Heart right ventricle (tissue), 16 donors: ENCODE measurements at regions not wholly inside any gene's neighbourhood (a gene's known extent, or its start where the extent isn't known, plus 50 kb on each side); places are given as distances from the start of the nearest gene placed in this dataset.

Experiments
- ATAC-seq, 8 donors: fragments of 200-7000 bp; cut with Tn5 transposase; one replicate each; pipeline ENCODE4 v1.9.1; 2020; ENCODE audit warnings: mild to moderate bottlenecking in 8 of 8, moderate library complexity in 8 of 8, moderate number of reproducible peaks in 1 of 8
- DNase-seq, 2 donors: peaks; one replicate each; pipeline ENCODE4 v3.0.0-alpha.2; 2020
- H3K27ac ChIP-seq, 10 donors: fragments of 200-600 bp; sonication (generic) in 2 of 10; one replicate each; pipeline versions ENCODE4 v1.5.0 to v1.8.0; 2020 to 2022; ENCODE audit warnings: mild to moderate bottlenecking in 3 of 10
- H3K27me3 ChIP-seq, 7 donors: fragments of 200-600 bp; one replicate each; pipeline ENCODE4 v1.8.0; 2021 to 2022; ENCODE audit warnings: mild to moderate bottlenecking in 2 of 7
- H3K36me3 ChIP-seq, 9 donors: fragments of 200-600 bp; sonication (generic) in 1 of 9; one replicate each; pipeline versions ENCODE4 v1.5.0 to v1.8.0; 2020 to 2022; ENCODE audit warnings: mild to moderate bottlenecking in 2 of 9
- H3K4me1 ChIP-seq, 9 donors: fragments of 200-600 bp; sonication (generic) in 1 of 9; one replicate each; pipeline versions ENCODE4 v1.5.0 to v1.8.0; 2020 to 2022; ENCODE audit warnings: mild to moderate bottlenecking in 4 of 9
- H3K4me3 ChIP-seq, 10 donors: fragments of 200-600 bp; sonication (generic) in 2 of 10; one replicate each; pipeline versions ENCODE4 v1.5.0 to v1.8.0; 2020 to 2022; ENCODE audit warnings: mild to moderate bottlenecking in 7 of 10, moderate library complexity in 2 of 10
- H3K9me3 ChIP-seq, 11 donors: fragments of 200-600 bp in 10 of 11; sonication (generic) in 2 of 11; one replicate each; pipeline versions ENCODE4 v1.5.0 to v1.8.0; 2013 to 2022; ENCODE audit warnings: mild to moderate bottlenecking in 2 of 11, control low read depth in 1 of 11, moderate library complexity in 1 of 11
- WGBS, 2 donors: extraction: QIAGEN DNeasy Blood & Tissue Kit; methylation state at CpG; one replicate each; pipeline ENCODE4 v1.1.7; 2013; ENCODE audit warnings: inconsistent platforms in 1 of 2; 5-methylcytosine and 5-hydroxymethylcytosine counted together
- intact Hi-C, 10 donors: fragments of 100-400 bp; cut with DNase I; formaldehyde crosslinking; loops; one replicate each; pipeline versions ENCODE4 v1.11.1 to v1.14.2; 2022
- TF ChIP-seq, protein P1 (sequence below), 9 donors: fragments of 200-600 bp; sonication (generic) in 2 of 9; IDR thresholded peaks; one replicate each; pipeline versions ENCODE4 v1.5.0 to v1.8.0; 2021 to 2022; ENCODE audit warnings: antibody characterized with exemption in 9 of 9, mild to moderate bottlenecking in 5 of 9, moderate library complexity in 1 of 9
- donor health status: Arrhythmogenic right ventricular cardiomyopathy.
- donor health status: ischemic (EF 13 %, LVEDD 7.1; RV severe dilation, severe dysfunction).
- donor health status: healthy with polysubstance abuse.
- donor health status: DM: no; HTN: yes; CAD: no.
- donor health status: DM: no; HTN: no; CAD: no.
- donor health status: ischemic (EF 25% LVEDD 6.9; RV normal size, moderate dysfunction).
- donor health status: ischemic (EF 25% LVEDD 5.7; RV mildly dilated, moderate dysfunction).
- donor health status: healthy.
- donor health status: DM: yes; HTN: yes; CAD: no.
- donor health status: Ischemic cardiomyopathy.
- donor health status: ischemic (EF 35%, LVEDD 5.7; RV mildly dilated, moderate dysfunction).
- donor health status: nonischemic (EF 11% LVEDD 7.7; RV severe dilation, severe dysfunction).
- donor health status: DM: yes; HTN: yes; CAD: no.
- donor health status: PGD.
- donor health status: ischemic (EF 29% LVEDD 5.4; RV normal size, mild dysfunction).
- donor health status: nonischemic (EF 23%, LVEDD 6.1; RV moderate dilation, normal function).

DNA sequence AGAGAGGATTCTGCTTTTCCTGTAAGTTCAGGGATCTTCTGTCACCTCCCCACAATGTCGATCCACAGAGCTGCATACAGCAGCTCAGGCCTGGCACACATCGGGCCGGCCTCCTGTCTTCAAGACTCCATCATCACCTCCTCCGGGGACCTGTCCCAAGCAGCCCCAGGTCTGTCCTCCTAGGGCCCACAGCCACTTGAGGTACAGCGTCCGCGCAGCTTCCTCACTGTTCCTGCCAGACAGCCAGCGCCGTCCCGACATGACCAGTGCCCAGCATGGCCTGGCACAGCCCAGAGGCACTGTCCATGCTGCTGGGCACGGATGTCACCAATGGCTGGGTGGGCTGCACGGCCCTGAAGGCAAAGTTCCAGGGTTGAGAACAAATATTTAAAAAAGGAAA, 101.6 kb downstream of the DLL1 start:
- H3K4me1 ChIP-seq: no peaks in the 10 kb centered on the region
- no peak overlapping the region for H3K4me3 ChIP-seq
- H3K27ac ChIP-seq: no peak overlapping the region
- intact Hi-C loops: no loop called here
- 79 to 82% methylated on average over 12 of the region's 12 CpGs for WGBS, 2 donors
- peaks cover 0 to 22% (median 0%) of the 10 kb centered on the region in 7 donors for H3K27me3 ChIP-seq
- H3K9me3 ChIP-seq: peaks cover 0 to 10% (median 3%) of the 10 kb centered on the region in 11 donors
- peak in 1 of 8 donors; percentile 50 for ATAC-seq
- no peak for DNase-seq
- TF ChIP-seq, protein P1, sequence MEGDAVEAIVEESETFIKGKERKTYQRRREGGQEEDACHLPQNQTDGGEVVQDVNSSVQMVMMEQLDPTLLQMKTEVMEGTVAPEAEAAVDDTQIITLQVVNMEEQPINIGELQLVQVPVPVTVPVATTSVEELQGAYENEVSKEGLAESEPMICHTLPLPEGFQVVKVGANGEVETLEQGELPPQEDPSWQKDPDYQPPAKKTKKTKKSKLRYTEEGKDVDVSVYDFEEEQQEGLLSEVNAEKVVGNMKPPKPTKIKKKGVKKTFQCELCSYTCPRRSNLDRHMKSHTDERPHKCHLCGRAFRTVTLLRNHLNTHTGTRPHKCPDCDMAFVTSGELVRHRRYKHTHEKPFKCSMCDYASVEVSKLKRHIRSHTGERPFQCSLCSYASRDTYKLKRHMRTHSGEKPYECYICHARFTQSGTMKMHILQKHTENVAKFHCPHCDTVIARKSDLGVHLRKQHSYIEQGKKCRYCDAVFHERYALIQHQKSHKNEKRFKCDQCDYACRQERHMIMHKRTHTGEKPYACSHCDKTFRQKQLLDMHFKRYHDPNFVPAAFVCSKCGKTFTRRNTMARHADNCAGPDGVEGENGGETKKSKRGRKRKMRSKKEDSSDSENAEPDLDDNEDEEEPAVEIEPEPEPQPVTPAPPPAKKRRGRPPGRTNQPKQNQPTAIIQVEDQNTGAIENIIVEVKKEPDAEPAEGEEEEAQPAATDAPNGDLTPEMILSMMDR (IDR thresholded peaks at IDR 0.05): no peak
- H3K36me3 ChIP-seq: no peaks in the 10 kb centered on the region

DNA sequence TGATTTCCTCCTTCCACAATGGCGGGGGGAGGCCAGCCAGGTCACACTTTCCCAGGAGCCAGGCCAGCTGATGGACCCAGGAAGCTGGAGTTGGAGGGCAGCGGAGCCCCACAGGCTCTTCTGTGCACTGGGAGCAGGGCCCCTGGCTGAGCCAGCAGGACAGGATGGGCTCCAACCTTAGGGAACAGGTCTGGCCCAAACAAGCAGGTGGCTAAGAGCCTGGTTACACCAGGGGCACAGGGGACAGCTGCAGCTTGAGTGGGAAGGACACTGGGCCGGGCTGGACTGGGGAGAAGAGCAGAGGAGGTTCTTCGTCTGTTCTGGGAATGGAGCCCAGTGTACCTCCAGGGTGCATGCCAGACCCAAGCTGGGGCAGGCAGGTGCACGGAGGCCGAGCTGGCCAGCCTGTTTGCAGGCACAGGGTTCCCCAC, 102.3 kb downstream of the DLL1 start:
- TF ChIP-seq, protein P1 (IDR thresholded peaks at IDR 0.05): no peak
- no peak for DNase-seq
- intact Hi-C loops: no loop called here

DNA sequence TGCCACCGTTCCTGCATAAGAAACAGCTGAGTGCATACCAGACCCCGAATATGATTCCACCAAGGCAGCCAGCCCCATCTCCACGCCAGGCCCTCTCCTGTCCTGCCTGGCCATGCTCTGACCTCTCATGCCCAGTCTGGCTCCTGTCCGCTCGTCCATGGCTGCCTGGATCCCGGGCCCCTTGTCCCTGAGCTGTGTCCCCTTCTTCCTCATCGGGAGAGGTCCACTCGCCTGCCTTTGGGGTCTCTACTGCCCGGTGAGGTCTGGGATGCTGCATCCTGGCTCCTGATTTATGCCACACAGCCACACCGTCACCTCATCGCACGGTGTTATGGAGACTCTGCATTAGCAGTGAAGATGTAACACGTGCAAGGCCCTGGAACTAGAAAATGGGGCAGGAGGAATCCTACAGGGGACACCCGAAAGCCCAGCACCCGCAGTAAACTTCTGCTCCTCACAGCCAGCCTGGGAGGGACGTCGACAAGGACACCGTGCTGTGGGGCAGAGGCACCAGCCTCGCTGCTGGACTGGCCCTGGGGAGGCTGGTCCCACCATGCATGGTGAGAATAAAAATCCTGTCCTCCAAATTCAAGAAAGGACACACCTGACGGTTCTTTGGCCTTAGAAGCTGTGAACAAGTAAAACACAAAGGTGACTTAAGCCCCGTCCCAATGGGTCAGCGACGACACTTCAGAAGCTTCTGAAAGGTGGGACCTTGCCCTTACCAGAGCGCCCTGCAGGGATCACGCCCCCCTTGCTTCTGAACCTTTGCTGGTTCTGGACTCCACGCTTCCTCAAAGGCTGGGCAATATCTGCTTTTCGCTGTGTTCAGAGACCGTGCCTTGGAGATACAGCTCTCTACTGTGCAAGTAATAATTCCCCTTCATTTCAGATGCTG, 103.0 kb downstream of the DLL1 start:
- TF ChIP-seq, protein P1 (IDR thresholded peaks at IDR 0.05): no peak
- Histone ChIP-seq H3K4me1 (no peaks in the 10 kb centered on the region), H3K4me3 (no peak overlapping the region), H3K9me3 (no peaks in the 10 kb centered on the region), H3K27me3 (peaks cover 0 to 22% (median 0%) of the 10 kb centered on the region in 7 donors), H3K27ac (no peak overlapping the region), H3K36me3 (no peaks in the 10 kb centered on the region)
- ATAC-seq (no peak), DNase-seq (no peak)
- intact Hi-C loops: no loop called here
- 87 to 89% methylated on average over 28 of the region's 28 CpGs for WGBS, 2 donors

More for the DNA sequence above, 102.3 kb downstream of the DLL1 start:
- Histone ChIP-seq H3K9me3 (peaks cover 0 to 4% (median 0%) of the 10 kb centered on the region in 11 donors), H3K4me3 (no peak overlapping the region), H3K4me1 (no peaks in the 10 kb centered on the region), H3K36me3 (no peaks in the 10 kb centered on the region), H3K27ac (no peak overlapping the region), H3K27me3 (peaks cover 0 to 22% (median 0%) of the 10 kb centered on the region in 7 donors)
- ATAC-seq: peak in 2 of 8 donors; percentile 46
- 59 to 71% methylated on average over 6 of the region's 6 CpGs for WGBS, 2 donors

DNA sequence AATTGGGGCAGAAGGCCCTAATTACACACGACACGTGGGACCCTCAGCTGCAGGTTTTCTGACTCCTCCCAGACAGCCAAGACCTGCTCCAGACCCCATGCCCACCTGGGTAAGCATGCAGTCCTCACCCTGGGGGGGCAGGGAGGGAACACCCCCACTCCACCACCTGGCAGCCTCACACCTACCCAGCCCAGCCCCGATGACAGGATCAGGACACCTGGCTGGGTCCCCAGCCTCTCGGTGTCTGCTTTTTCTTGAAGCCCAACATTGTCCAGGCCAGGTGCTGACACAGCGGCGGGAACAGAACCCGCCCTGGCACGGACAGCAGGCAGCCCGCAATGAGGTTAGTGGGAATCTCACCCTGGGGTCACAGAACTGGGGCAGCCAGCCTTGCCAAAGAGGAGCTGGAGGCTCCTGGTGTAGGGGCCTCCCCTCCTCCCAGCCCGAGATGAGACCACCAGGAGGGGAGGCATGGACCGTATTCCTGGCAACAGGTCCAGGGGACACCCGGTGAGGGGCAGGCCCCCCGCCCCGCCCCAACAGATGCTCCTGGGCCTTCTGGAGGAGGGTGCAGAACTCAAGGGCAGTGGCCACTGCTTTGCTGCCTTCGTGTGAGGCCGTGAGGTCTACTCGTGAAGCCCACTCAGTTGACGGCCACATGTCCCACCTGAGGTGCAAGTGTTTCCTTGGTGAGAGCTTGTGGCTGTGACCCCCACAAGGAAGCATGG, 103.8 kb downstream of the DLL1 start:
- Histone ChIP-seq H3K9me3 (no peaks in the 10 kb centered on the region), H3K36me3 (no peaks in the 10 kb centered on the region), H3K4me1 (no peaks in the 10 kb centered on the region), H3K27ac (no peak overlapping the region), H3K4me3 (no peak overlapping the region), H3K27me3 (peaks cover 0 to 22% (median 0%) of the 10 kb centered on the region in 7 donors)
- ATAC-seq (peak in 2 of 8 donors; percentile 28 to 40), DNase-seq (no peak)
- 72 to 85% methylated on average over 17 to 18 of the region's 18 CpGs for WGBS, 2 donors
- TF ChIP-seq, protein P1 (IDR thresholded peaks at IDR 0.05): no peak
- intact Hi-C loops: no loop called here
